ENCODE measurements at regions not wholly inside any gene's neighbourhood (a gene's known extent, or its start where the extent isn't known, plus 50 kb on each side); places are given as distances from the start of the nearest gene placed in this dataset.

- TF ChIP-seq CTCF (conservative IDR thresholded peaks at IDR 0.05; ENCODE audit: low read depth, low read length) (no peak), FOS (IDR thresholded peaks at IDR 0.05; ENCODE audit: low read depth, low read length) (no peak), RAD21 (IDR thresholded peaks at IDR 0.05; ENCODE audit: low read length) (no peak), BHLHE40 (IDR thresholded peaks at IDR 0.05; ENCODE audit: low read depth, low read length) (no peak), POLR2A (IDR thresholded peaks at IDR 0.05; ENCODE audit: low read depth, low read length) (no peak)
Observed at GRCh38 chr4:111838406-111838930, 306.8 kb upstream of the FAM241A start.

Data from IMR-90 (cell line).